Cardiac fibroblast (primary cell): ENCODE measurements at regions not wholly inside any gene's neighbourhood (a gene's known extent, or its start where the extent isn't known, plus 50 kb on each side); places are given as distances from the start of the nearest gene placed in this dataset.
A peak's percentile ranks its signal among the peaks of the same experiment; 100 is the strongest.
"Not testable (repeated sequence)": the region's sequence is repeated elsewhere in the genome, so short reads cannot be mapped to it uniquely, and the experiment has no call there.

ENCODE experiments used
- DNase-seq, 2 donors: peaks; one replicate each; pipeline versions ENCODE4 v3.0.0 to v3.0.0-alpha.2; 2010; ENCODE audit warnings: low read depth in 2 of 2
- H3K4me3 ChIP-seq, 2 donors: replicated peaks in 1 of 2; 1 replicate in 1 of 2; 2 replicates in 1 of 2; pipeline ENCODE4 v1.5.1; 2011; ENCODE audit warnings: low read depth in 2 of 2, low read length in 2 of 2, mild to moderate bottlenecking in 2 of 2, moderate library complexity in 1 of 2
- CTCF ChIP-seq: IDR thresholded peaks from one replicate; pipeline ENCODE4 v1.5.1; 2011; ENCODE audit warnings: low read depth, mild to moderate bottlenecking, low read length, inconsistent platforms

DNA sequence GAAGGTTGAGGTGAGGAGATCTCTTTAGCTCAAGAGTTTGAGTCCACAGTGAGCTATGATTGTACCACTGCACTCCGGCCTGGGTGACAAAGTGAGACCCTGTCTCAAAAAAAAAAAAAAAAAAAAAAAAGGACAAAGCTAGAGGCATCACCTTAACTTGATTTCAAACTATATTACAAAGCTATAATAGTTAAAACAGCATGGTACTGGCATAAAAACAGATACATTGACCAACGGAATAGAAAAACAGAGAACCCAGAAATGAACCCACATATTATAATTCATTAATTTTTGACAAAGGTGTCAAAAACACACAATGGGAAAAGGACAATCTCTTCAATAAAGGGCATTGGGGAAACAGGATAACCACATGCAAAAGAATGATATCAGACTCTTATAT, 50.8 kb upstream of the MBOAT1 start:
- TF ChIP-seq CTCF = no peak
- no peak overlapping the region for H3K4me3 ChIP-seq
- DNase-seq = no peak

GRCh38 chr6:20265842-20266241, 53.6 kb upstream of the MBOAT1 start:
- H3K4me3 ChIP-seq = no peak overlapping the region
- DNase-seq = no peak
- TF ChIP-seq CTCF = no peak

- no peak for TF ChIP-seq CTCF
- no peak overlapping the region for H3K4me3 ChIP-seq
- peak in 1 of 2 donors; percentile 18 for DNase-seq
These were observed 54.8 kb upstream of the MBOAT1 start for GRCh38 chr6:20266851-20267608.

DNA sequence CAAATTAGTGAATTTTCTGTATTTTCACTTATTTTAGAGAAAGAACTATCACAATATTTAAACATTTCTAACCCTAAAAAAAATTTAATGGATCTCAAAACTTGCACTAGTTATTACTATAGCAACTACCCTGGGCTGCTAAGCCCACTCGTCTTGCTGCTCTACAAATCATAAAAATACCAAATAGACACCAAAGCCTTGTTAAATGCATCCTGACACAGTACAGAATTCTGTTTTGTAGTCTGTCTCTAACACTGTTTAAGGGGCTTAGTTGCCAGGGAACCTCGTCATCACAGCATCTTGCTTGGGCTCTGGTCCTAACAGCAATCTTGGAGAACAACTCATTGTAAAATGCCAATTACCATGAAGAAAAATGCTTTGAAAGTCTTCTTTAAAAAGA, 56.9 kb upstream of the MBOAT1 start:
- TF ChIP-seq CTCF = no peak
- no peak overlapping the region for H3K4me3 ChIP-seq
- no peak for DNase-seq

DNA sequence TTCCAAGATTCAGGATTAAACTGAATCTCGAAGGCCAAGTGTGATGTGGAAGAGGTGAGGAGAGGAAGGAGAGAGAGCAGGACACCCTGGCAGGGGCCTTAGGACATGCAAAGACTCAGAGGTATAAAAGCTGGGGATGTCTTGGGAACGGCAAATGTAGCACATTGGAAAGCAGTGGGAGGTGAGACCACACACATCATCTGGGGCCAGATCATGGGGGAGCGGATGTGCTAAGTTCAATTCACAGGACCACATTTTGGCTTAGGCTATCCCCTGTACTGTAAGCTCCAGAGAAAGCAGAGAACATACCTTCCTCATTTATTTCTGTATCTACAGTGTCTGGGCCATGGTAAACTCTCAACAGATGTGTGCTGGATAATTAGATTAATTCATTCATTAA, 59.5 kb upstream of the MBOAT1 start:
- no peak overlapping the region for H3K4me3 ChIP-seq
- no peak for TF ChIP-seq CTCF
- no peak for DNase-seq

- no peak for DNase-seq
- H3K4me3 ChIP-seq = no peak overlapping the region
- no peak for TF ChIP-seq CTCF
These were observed 61.9 kb upstream of the MBOAT1 start for GRCh38 chr6:20274137-20274536.

DNA sequence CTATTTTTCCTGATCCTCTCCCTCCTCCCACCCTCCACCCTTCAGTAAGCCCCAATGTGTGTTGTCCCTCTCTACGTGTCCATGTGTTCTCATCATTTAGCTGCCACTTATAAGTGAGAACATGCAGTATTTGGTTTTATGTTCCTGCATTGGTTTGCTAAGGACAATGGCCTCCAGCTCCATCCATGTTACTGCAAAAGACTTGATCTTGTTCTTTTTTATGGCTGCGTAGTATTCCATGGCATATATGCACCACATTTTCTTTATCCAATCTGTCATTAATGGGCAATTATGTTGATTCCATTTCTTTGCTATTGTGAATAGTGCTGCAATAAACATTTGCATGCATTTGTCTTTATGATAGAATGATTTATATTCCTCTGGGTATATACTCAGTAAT, 63.6 kb upstream of the MBOAT1 start:
- not testable (repeated sequence) for DNase-seq, H3K4me3 ChIP-seq

- not testable (repeated sequence) for H3K4me3 ChIP-seq, DNase-seq
These were observed 65.5 kb upstream of the MBOAT1 start for GRCh38 chr6:20277724-20278123.
